ENCODE measurements at regions not wholly inside any gene's neighbourhood (a gene's known extent, or its start where the extent isn't known, plus 50 kb on each side); places are given as distances from the start of the nearest gene placed in this dataset.

- TF ChIP-seq CTCF (IDR thresholded peaks at IDR 0.05 in 4 of 5, conservative IDR thresholded peaks at IDR 0.05 in 1 of 5) (no peak), POLR2A (IDR thresholded peaks at IDR 0.05) (no peak)
Observed at GRCh38 chr4:32374206-32374605, 1654.0 kb downstream of the PCDH7 start.
